ENCODE measurements at regions not wholly inside any gene's neighbourhood (a gene's known extent, or its start where the extent isn't known, plus 50 kb on each side); places are given as distances from the start of the nearest gene placed in this dataset.

GRCh38 chr7:132653366-132653930 is 77.2 kb upstream of the PLXNA4 start:
- no peak overlapping the region for H3K27ac ChIP-seq
- TF ChIP-seq ZFX (IDR thresholded peaks at IDR 0.05) = no peak
- no peak for TF ChIP-seq CTCF (conservative IDR thresholded peaks at IDR 0.05)

GRCh38 chr7:132652507-132652906 is 76.2 kb upstream of the PLXNA4 start:
- TF ChIP-seq CTCF (conservative IDR thresholded peaks at IDR 0.05) = no peak
- TF ChIP-seq ZFX (IDR thresholded peaks at IDR 0.05) = no peak
- H3K27ac ChIP-seq = no peak overlapping the region

- no peak overlapping the region for H3K27ac ChIP-seq
- TF ChIP-seq ZFX (IDR thresholded peaks at IDR 0.05) = no peak
- TF ChIP-seq CTCF (conservative IDR thresholded peaks at IDR 0.05) = no peak
These were observed 74.2 kb upstream of the PLXNA4 start for GRCh38 chr7:132650498-132650897.

GRCh38 chr7:132647311-132647710 is 71.0 kb upstream of the PLXNA4 start:
- H3K27ac ChIP-seq = no peak overlapping the region
- TF ChIP-seq ZFX (IDR thresholded peaks at IDR 0.05) (no peak), CTCF (conservative IDR thresholded peaks at IDR 0.05) (no peak)

GRCh38 chr7:132646052-132646451 is 69.8 kb upstream of the PLXNA4 start:
- TF ChIP-seq CTCF (conservative IDR thresholded peaks at IDR 0.05) (no peak), ZFX (IDR thresholded peaks at IDR 0.05) (no peak)
- no peak overlapping the region for H3K27ac ChIP-seq

- H3K27ac ChIP-seq = no peak overlapping the region
These were observed 67.0 kb upstream of the PLXNA4 start for GRCh38 chr7:132643302-132643701.

GRCh38 chr7:132641238-132641637 is 65.0 kb upstream of the PLXNA4 start:
- TF ChIP-seq ZFX (IDR thresholded peaks at IDR 0.05) = no peak
- no peak for TF ChIP-seq CTCF (conservative IDR thresholded peaks at IDR 0.05)
- no peak overlapping the region for H3K27ac ChIP-seq

More at GRCh38 chr7:132643302-132643701, 67.0 kb upstream of the PLXNA4 start:
- TF ChIP-seq ZFX (IDR thresholded peaks at IDR 0.05) (no peak), CTCF (conservative IDR thresholded peaks at IDR 0.05) (no peak)

All from C4-2B (cell line).